MCF 10A (cell line): ENCODE measurements at regions not wholly inside any gene's neighbourhood (a gene's known extent, or its start where the extent isn't known, plus 50 kb on each side); places are given as distances from the start of the nearest gene placed in this dataset.
"Not testable (repeated sequence)": the region's sequence is repeated elsewhere in the genome, so short reads cannot be mapped to it uniquely, and the experiment has no call there.

ENCODE experiments used
- BruUV-seq: library from RNA; stranded (reverse); fragments of 400-500 nt; replicated peaks from 2 replicates; lab custom pipeline; 2021; lab: Mats Ljungman, UMichigan
- CTCF ChIA-PET: fragments of 300-600 bp; sonication (Branson Sonifier 250); formaldehyde crosslinking; extraction: SDS; loops from one replicate; lab custom pipeline; 2021; ENCODE audit warnings: antibody characterized with exemption, inconsistent platforms; lab: Yijun Ruan, JAX
- POLR2A ChIA-PET: fragments of 300-600, 350-650 bp; sonication (Branson Sonifier 250); formaldehyde crosslinking; extraction: SDS; loops from one replicate; lab custom pipeline; 2020; ENCODE audit warnings: antibody characterized with exemption, inconsistent platforms; lab: Yijun Ruan, JAX
- DNase-seq: peaks from one replicate; pipeline ENCODE4 v3.0.0-alpha.2; 2018; ENCODE audit not compliant: unreplicated experiment
- H3K27ac Mint-ChIP-seq: one replicate; pipeline ENCODE4 v1.8.0; 2022; ENCODE audit warnings: mild to moderate bottlenecking, low read depth, mixed read lengths; ENCODE audit not compliant: unreplicated experiment
- H3K27me3 Mint-ChIP-seq: one replicate; pipeline ENCODE4 v1.8.0; 2022; ENCODE audit warnings: mixed read lengths; ENCODE audit not compliant: insufficient read depth, unreplicated experiment
- H3K36me3 Mint-ChIP-seq: one replicate; pipeline ENCODE4 v1.8.0; 2022; ENCODE audit warnings: mild to moderate bottlenecking, moderate library complexity, mixed read lengths; ENCODE audit not compliant: insufficient read depth, unreplicated experiment
- H3K4me1 Mint-ChIP-seq: one replicate; pipeline ENCODE4 v1.8.0; 2022; ENCODE audit warnings: mixed read lengths; ENCODE audit not compliant: insufficient read depth, unreplicated experiment
- H3K4me3 Mint-ChIP-seq: one replicate; pipeline ENCODE4 v1.8.0; 2022; ENCODE audit warnings: mild to moderate bottlenecking, moderate library complexity, mixed read lengths; ENCODE audit not compliant: unreplicated experiment
- H3K9me3 Mint-ChIP-seq: one replicate; pipeline ENCODE4 v1.8.0; 2022; ENCODE audit warnings: mixed read lengths; ENCODE audit not compliant: unreplicated experiment
- intact Hi-C: fragments of 100-400 bp; cut with micrococcal nuclease; formaldehyde crosslinking; loops from 2 replicates; pipeline ENCODE4 v1.14.1; 2022
- TF ChIP-seq, protein P1 (sequence below): fragments of 200-600 bp; IDR thresholded peaks from one replicate; pipeline ENCODE4 v1.8.0; 2022; ENCODE audit warnings: antibody characterized with exemption, mild to moderate bottlenecking; ENCODE audit not compliant: unreplicated experiment

DNA sequence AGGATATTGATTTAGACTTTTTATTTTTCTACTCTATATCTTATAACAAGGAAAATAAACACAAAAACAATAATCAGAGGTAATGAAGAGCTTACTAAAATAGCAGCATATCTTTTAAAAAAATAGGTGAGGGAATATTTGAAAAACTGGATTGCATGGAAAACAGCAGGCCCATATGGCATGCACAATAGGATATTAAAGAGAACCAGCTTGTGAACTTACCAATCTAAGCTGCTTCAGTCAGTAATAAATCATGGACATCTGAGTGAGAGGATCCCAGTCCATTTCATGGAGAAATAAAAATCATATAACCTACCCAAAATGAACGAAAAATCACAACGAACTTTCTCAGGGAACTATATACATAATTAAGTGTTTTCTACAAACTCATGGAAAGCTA lies 634.6 kb downstream of the ADCYAP1 start:
- intact Hi-C loops = no loop called here
- ChIA-PET POLR2A (no interaction called here), CTCF (interaction anchor here (0.5 to 0.6 kb wide), 2 partner anchors 167 to 578 kb away, joined by 3 read pairs; no protein-coding TSS in a partner anchor)

GRCh38 chr18:1541478-1541877 lies 636.8 kb downstream of the ADCYAP1 start:
- H3K27ac Mint-ChIP-seq = no peak overlapping the region
- H3K4me1 Mint-ChIP-seq = no peaks in the 10 kb centered on the region
- no peak for DNase-seq
- H3K9me3 Mint-ChIP-seq = no peaks in the 10 kb centered on the region
- intact Hi-C loops = no loop called here
- H3K4me3 Mint-ChIP-seq = no peak overlapping the region
- no peaks in the 10 kb centered on the region for H3K36me3 Mint-ChIP-seq
- no TSS peak for BruUV-seq
- ChIA-PET POLR2A (no interaction called here), CTCF (interaction anchor here (0.6 kb wide), 2 partner anchors 66 to 1017 kb away, joined by 3 read pairs; no protein-coding TSS in a partner anchor)
- H3K27me3 Mint-ChIP-seq = no peaks in the 10 kb centered on the region
- TF ChIP-seq, protein P1, sequence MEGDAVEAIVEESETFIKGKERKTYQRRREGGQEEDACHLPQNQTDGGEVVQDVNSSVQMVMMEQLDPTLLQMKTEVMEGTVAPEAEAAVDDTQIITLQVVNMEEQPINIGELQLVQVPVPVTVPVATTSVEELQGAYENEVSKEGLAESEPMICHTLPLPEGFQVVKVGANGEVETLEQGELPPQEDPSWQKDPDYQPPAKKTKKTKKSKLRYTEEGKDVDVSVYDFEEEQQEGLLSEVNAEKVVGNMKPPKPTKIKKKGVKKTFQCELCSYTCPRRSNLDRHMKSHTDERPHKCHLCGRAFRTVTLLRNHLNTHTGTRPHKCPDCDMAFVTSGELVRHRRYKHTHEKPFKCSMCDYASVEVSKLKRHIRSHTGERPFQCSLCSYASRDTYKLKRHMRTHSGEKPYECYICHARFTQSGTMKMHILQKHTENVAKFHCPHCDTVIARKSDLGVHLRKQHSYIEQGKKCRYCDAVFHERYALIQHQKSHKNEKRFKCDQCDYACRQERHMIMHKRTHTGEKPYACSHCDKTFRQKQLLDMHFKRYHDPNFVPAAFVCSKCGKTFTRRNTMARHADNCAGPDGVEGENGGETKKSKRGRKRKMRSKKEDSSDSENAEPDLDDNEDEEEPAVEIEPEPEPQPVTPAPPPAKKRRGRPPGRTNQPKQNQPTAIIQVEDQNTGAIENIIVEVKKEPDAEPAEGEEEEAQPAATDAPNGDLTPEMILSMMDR = no peak

More for the DNA sequence above, 634.6 kb downstream of the ADCYAP1 start:
- no peak for DNase-seq
- Mint-ChIP-seq H3K4me3 (no peak overlapping the region), H3K9me3 (no peaks in the 10 kb centered on the region), H3K27me3 (no peaks in the 10 kb centered on the region), H3K36me3 (no peaks in the 10 kb centered on the region), H3K4me1 (no peaks in the 10 kb centered on the region), H3K27ac (no peak overlapping the region)
- TF ChIP-seq, protein P1 = no peak
- no TSS peak for BruUV-seq

- H3K4me3 Mint-ChIP-seq = no peak overlapping the region
- intact Hi-C loops = no loop called here
- POLR2A ChIA-PET = no interaction called here
- no peak for DNase-seq
- H3K27me3 Mint-ChIP-seq = no peaks in the 10 kb centered on the region
- H3K27ac Mint-ChIP-seq = no peak overlapping the region
- no TSS peak for BruUV-seq
- no peaks in the 10 kb centered on the region for H3K36me3 Mint-ChIP-seq
- H3K9me3 Mint-ChIP-seq = no peaks in the 10 kb centered on the region
- no peaks in the 10 kb centered on the region for H3K4me1 Mint-ChIP-seq
- CTCF ChIA-PET = interaction anchor here (0.6 kb wide), 2 partner anchors 65 to 165 kb away, joined by 3 read pairs; no protein-coding TSS in a partner anchor
- TF ChIP-seq, protein P1 = no peak
Measured at GRCh38 chr18:1542230-1542774, 637.6 kb downstream of the ADCYAP1 start.

DNA sequence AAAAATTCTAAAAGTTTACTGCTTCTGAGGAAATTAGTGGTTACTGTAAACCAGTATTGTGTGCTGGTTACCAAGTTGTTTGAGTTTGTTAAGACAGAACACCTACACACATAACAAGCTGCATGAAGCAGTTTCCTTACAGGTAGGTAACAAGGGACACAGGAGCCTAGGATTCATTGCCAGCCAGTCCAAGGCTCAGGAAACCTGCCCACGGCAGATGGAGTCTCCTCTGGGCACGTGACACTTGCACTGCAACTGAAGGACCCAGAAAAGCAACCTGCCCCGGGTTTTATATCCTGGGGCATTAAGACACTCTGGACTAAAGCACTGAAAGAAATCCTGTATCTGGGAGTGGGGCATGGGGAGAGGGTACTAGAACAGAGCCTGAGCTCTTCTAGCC lies 639.3 kb downstream of the ADCYAP1 start:
- ChIA-PET CTCF (interaction anchor here (0.6 kb wide), 2 partner anchors 583 to 1997 kb away, joined by 3 to 4 read pairs; no protein-coding TSS in a partner anchor), POLR2A (no interaction called here)
- Mint-ChIP-seq H3K4me1 (no peaks in the 10 kb centered on the region), H3K4me3 (no peak overlapping the region), H3K36me3 (no peaks in the 10 kb centered on the region), H3K27me3 (no peaks in the 10 kb centered on the region), H3K9me3 (no peaks in the 10 kb centered on the region), H3K27ac (no peak overlapping the region)
- BruUV-seq = no TSS peak
- intact Hi-C loops = no loop called here
- no peak for DNase-seq
- TF ChIP-seq, protein P1 = no peak

DNA sequence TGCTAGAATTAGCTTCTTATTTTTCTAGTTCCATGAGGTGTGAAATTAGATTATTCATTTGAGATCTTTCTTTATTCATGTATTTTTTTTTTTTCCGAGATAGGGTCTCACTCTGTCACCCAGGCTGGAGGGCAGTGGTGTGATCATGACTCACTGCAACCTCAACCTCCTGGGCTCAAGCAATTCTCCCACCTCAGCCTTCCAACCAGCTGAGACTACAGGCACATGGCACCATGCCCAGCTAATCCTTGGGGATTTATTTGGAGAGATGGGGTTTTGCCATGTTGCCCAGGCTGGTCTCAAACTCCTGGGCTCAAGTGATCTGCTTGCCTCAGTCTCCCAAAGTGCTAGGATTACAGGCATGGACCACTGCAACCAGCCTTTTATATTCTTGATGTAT lies 653.0 kb downstream of the ADCYAP1 start:
- intact Hi-C loops, H3K27ac Mint-ChIP-seq, H3K27me3 Mint-ChIP-seq, BruUV-seq, CTCF ChIA-PET, H3K36me3 Mint-ChIP-seq, H3K4me3 Mint-ChIP-seq, H3K4me1 Mint-ChIP-seq, H3K9me3 Mint-ChIP-seq: not testable (repeated sequence)
- peak; percentile 4 for DNase-seq
- POLR2A ChIA-PET = interaction anchor here (0.7 kb wide), 1 partner anchor 100 kb away, joined by 3 read pairs; no protein-coding TSS in a partner anchor
